GM12878 (cell line): ENCODE measurements at regions not wholly inside any gene's neighbourhood (a gene's known extent, or its start where the extent isn't known, plus 50 kb on each side); places are given as distances from the start of the nearest gene placed in this dataset.

Experiments used
- ATAC-seq: fragments of 200-7000 bp; cut with Tn5 transposase; 3 replicates; pipeline ENCODE4 v1.9.1; 2020; ENCODE audit warnings: mild to moderate bottlenecking, moderate library complexity
- BruUV-seq: library from RNA; stranded (reverse); fragments of 400-500 nt; replicated peaks from 2 replicates; lab custom pipeline; 2021; lab: Mats Ljungman, UMichigan
- CTCF ChIA-PET: fragments of 300-600 bp; sonication (Branson Sonifier 250); formaldehyde crosslinking; extraction: SDS; loops from one replicate; lab custom pipeline; 2021; ENCODE audit warnings: inconsistent platforms; lab: Yijun Ruan, JAX
- POLR2A ChIA-PET: fragments of 350-600 bp; formaldehyde crosslinking; extraction: SDS; loops from one replicate; lab custom pipeline; 2021; ENCODE audit warnings: inconsistent platforms; lab: Charles Lee
- RAD21 ChIA-PET: fragments of 300-600 bp; sonication (Branson Sonifier 250); formaldehyde crosslinking; loops from one replicate; lab custom pipeline; 2023; ENCODE audit warnings: antibody characterized with exemption; ENCODE audit not compliant: unreplicated experiment; lab: Charles Lee
- SMC1A ChIA-PET: fragments of 300-600 bp; sonication (Branson Sonifier 250); formaldehyde crosslinking; loops from one replicate; lab custom pipeline; 2023; ENCODE audit not compliant: unreplicated experiment, uncharacterized antibody; lab: Charles Lee
- DNase-seq: peaks from one replicate; pipeline ENCODE4 v3.0.0-alpha.2; 2011; ENCODE audit warnings: low read depth, low spot score
- FAIRE-seq: peaks from 3 replicates; lab custom pipeline; 2011; peaks lifted over from hg19 to GRCh38; lab: Jason Lieb, UNC
- H2AFZ ChIP-seq: 2 replicates; pipeline ENCODE4 v1.6.0; 2011; ENCODE audit warnings: low read depth, low read length, control low read depth; ENCODE audit not compliant: control insufficient read depth
- H3K27ac ChIP-seq: 2 replicates; pipeline ENCODE4 v1.5.1; 2011; ENCODE audit warnings: control low read depth; ENCODE audit not compliant: control insufficient read depth, insufficient read depth
- H3K27me3 ChIP-seq, 2 experiments: replicated peaks in 1 of 2; 2 replicates each; pipeline versions ENCODE4 v1.6.0 to v1.6.1; 2011; ENCODE audit warnings: low read length in 1 of 2; ENCODE audit not compliant: control insufficient read depth in 2 of 2, insufficient read depth in 2 of 2
- H3K36me3 ChIP-seq, 2 experiments: 2 replicates each; pipeline ENCODE4 v1.5.1; 2011; ENCODE audit warnings: low read length in 1 of 2; ENCODE audit not compliant: control insufficient read depth in 2 of 2, insufficient read depth in 2 of 2
- H3K4me1 ChIP-seq: 2 replicates; pipeline ENCODE4 v1.6.1; 2011; ENCODE audit warnings: mild to moderate bottlenecking, low read length, moderate library complexity, mixed read lengths; ENCODE audit not compliant: control insufficient read depth, insufficient read depth
- H3K4me2 ChIP-seq: 2 replicates; pipeline ENCODE4 v1.6.0; 2011; ENCODE audit warnings: control low read depth; ENCODE audit not compliant: control insufficient read depth, insufficient read depth
- H3K4me3 ChIP-seq: fragments of 200-600 bp; sonication (generic); 2 replicates; pipeline ENCODE4 v1.5.1; 2016
- H3K79me2 ChIP-seq: 2 replicates; pipeline ENCODE4 v1.6.0; 2011; ENCODE audit warnings: low read length; ENCODE audit not compliant: control insufficient read depth, insufficient read depth
- H3K9ac ChIP-seq: 2 replicates; pipeline ENCODE4 v1.8.0; 2011; ENCODE audit warnings: low read length, control low read depth, mixed read lengths; ENCODE audit not compliant: control insufficient read depth, insufficient read depth
- H3K9me3 ChIP-seq: replicated peaks from 3 replicates; pipeline ENCODE4 v1.5.1; 2011; ENCODE audit warnings: mild to moderate bottlenecking, low read length; ENCODE audit not compliant: control insufficient read depth, insufficient read depth
- H4K20me1 ChIP-seq: 2 replicates; pipeline ENCODE4 v1.6.0; 2011; ENCODE audit not compliant: control insufficient read depth, insufficient read depth
- BACH1 ChIP-seq: fragments of 450-650 bp; IDR thresholded peaks from 2 replicates; pipeline ENCODE4 v1.6.1; 2017; ENCODE audit warnings: mild to moderate bottlenecking, borderline replicate concordance
- CEBPB ChIP-seq, 2 experiments: fragments of 150-350 bp in 1 of 2; IDR thresholded peaks; 2 replicates each; pipeline ENCODE4 v1.6.1; 2012 to 2014; ENCODE audit warnings: low read depth in 2 of 2, low read length in 2 of 2, borderline replicate concordance in 1 of 2, inconsistent platforms in 1 of 2
- CREM ChIP-seq: IDR thresholded peaks from 2 replicates; pipeline ENCODE4 v1.6.1; 2014; ENCODE audit warnings: antibody characterized with exemption, low read depth
- EED ChIP-seq: sonication (generic); IDR thresholded peaks from 2 replicates; pipeline ENCODE4 v1.6.1; 2016; ENCODE audit warnings: antibody characterized with exemption, low read depth
- LARP7 ChIP-seq: fragments of 450-650 bp; IDR thresholded peaks from 2 replicates; pipeline ENCODE4 v1.6.1; 2017; ENCODE audit warnings: mild to moderate bottlenecking
- SUPT20H ChIP-seq: IDR thresholded peaks from 2 replicates; pipeline ENCODE4 v1.6.1; 2011; ENCODE audit warnings: low read depth, mild to moderate bottlenecking, low read length, moderate library complexity, borderline replicate concordance; ENCODE audit not compliant: control insufficient read depth
- WGBS: methylation state at CpG from one replicate; pipeline ENCODE4 v1.1.6; 2016; ENCODE audit warnings: low lambda C conversion rate; ENCODE audit not compliant: insufficient replicate concordance, insufficient coverage; ENCODE audit errors: missing lambda C conversion rate; 5-methylcytosine and 5-hydroxymethylcytosine counted together
- in situ Hi-C: fragments of 300-500 bp; cut with MboI; formaldehyde crosslinking; loops from 9 replicates; pipeline ENCODE4 v1.14.3; 2018; ENCODE audit warnings: mixed read lengths
- intact Hi-C: fragments of 100-400 bp; cut with micrococcal nuclease; formaldehyde crosslinking; loops from one replicate; pipeline ENCODE4 v1.14.2; 2022; ENCODE audit not compliant: unreplicated experiment
- TF ChIP-seq, protein P1 (sequence below): fragments of 450-650 bp; IDR thresholded peaks from 2 replicates; pipeline ENCODE4 v1.6.1; 2017; ENCODE audit warnings: mild to moderate bottlenecking, low read depth, inconsistent platforms; ENCODE audit not compliant: poor library complexity, severe bottlenecking
- TF ChIP-seq, protein P2 (sequence below): fragments of 450-650 bp; IDR thresholded peaks from 2 replicates; pipeline ENCODE4 v1.6.1; 2014; ENCODE audit warnings: mild to moderate bottlenecking

DNA sequence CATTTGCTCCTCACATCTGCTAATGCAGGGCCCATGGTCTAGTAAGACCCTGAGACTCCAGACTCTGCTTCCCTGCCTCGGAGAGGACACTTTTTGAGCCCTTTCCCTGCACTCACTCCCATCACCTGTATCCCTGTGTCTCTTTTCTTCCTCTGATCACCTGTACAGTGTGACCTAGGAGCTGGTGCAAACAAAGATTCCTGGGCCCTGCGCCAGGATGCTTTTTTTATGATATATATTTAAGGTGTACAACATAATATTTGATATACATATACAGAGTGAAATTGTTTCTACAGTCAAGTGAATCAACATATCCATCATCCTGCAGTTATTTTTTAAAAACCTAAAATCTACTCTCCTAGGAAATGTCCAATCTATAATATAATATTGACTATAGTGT lies 355.4 kb downstream of the MAFB start:
- Histone ChIP-seq H3K36me3 (no peaks in the 10 kb centered on the region), H3K27ac (no peak overlapping the region), H3K79me2 (no peaks in the 10 kb centered on the region), H2AFZ (no peak overlapping the region), H3K4me3 (no peak overlapping the region), H3K27me3 (no peaks in the 10 kb centered on the region), H3K4me2 (no peak overlapping the region), H3K4me1 (no peaks in the 10 kb centered on the region), H3K9ac (no peak overlapping the region), H4K20me1 (no peaks in the 10 kb centered on the region), H3K9me3 (no peaks in the 10 kb centered on the region)
- SMC1A ChIA-PET: no interaction called here
- in situ Hi-C loops (no loop called here), intact Hi-C loops (no loop called here)
- DNase-seq (no peak), ATAC-seq (no peak), FAIRE-seq (no peak)
- no TSS peak for BruUV-seq
- POLR2A ChIA-PET: no interaction called here
- 0% methylated on average over 2 of the region's 2 CpGs for WGBS
- TF ChIP-seq CREM (no peak), LARP7 (no peak), BACH1 (no peak), EED (no peak), CEBPB (IDR thresholded peaks at IDR 0.05; ENCODE audit: borderline replicate concordance in 1 of 2, low read depth in 2 of 2, low read length in 2 of 2) (no peak), SUPT20H (no peak)
- TF ChIP-seq, protein P1, sequence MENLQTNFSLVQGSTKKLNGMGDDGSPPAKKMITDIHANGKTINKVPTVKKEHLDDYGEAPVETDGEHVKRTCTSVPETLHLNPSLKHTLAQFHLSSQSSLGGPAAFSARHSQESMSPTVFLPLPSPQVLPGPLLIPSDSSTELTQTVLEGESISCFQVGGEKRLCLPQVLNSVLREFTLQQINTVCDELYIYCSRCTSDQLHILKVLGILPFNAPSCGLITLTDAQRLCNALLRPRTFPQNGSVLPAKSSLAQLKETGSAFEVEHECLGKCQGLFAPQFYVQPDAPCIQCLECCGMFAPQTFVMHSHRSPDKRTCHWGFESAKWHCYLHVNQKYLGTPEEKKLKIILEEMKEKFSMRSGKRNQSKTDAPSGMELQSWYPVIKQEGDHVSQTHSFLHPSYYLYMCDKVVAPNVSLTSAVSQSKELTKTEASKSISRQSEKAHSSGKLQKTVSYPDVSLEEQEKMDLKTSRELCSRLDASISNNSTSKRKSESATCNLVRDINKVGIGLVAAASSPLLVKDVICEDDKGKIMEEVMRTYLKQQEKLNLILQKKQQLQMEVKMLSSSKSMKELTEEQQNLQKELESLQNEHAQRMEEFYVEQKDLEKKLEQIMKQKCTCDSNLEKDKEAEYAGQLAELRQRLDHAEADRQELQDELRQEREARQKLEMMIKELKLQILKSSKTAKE: no peak
- TF ChIP-seq, protein P2, sequence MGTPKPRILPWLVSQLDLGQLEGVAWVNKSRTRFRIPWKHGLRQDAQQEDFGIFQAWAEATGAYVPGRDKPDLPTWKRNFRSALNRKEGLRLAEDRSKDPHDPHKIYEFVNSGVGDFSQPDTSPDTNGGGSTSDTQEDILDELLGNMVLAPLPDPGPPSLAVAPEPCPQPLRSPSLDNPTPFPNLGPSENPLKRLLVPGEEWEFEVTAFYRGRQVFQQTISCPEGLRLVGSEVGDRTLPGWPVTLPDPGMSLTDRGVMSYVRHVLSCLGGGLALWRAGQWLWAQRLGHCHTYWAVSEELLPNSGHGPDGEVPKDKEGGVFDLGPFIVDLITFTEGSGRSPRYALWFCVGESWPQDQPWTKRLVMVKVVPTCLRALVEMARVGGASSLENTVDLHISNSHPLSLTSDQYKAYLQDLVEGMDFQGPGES: no peak
- CTCF ChIA-PET: no interaction called here
- RAD21 ChIA-PET: no interaction called here
